Germinal center (tissue), 1 donor: ENCODE measurements at regions not wholly inside any gene's neighbourhood (a gene's known extent, or its start where the extent isn't known, plus 50 kb on each side); places are given as distances from the start of the nearest gene placed in this dataset.

Experiments
- DNase-seq: peaks from one replicate; pipeline ENCODE4 v3.0.0; 2012; ENCODE audit warnings: mixed read lengths, low spot score

GRCh38 chr16:5428932-5429331, 331.3 kb upstream of the EEF2KMT start:
- DNase-seq, result no peak

DNA sequence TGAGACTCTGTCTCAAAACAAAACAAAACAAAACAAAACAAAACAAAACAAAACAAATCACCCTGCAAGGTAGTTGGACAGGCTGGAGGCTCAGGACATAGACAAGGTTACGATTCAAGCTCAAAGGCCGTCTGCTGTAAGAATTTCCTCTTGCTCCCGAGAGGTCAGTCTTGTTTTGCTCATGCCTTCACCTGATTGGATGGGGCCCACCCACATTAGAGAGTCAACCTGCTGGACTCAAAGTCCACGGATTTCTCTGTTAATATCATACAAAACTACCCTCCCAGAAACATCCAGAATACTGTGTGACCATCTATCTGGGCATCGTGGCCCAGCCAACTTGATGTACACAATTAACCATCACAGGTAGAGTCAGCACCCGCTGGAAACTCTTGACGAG, 330.0 kb upstream of the EEF2KMT start:
- no peak for DNase-seq

DNA sequence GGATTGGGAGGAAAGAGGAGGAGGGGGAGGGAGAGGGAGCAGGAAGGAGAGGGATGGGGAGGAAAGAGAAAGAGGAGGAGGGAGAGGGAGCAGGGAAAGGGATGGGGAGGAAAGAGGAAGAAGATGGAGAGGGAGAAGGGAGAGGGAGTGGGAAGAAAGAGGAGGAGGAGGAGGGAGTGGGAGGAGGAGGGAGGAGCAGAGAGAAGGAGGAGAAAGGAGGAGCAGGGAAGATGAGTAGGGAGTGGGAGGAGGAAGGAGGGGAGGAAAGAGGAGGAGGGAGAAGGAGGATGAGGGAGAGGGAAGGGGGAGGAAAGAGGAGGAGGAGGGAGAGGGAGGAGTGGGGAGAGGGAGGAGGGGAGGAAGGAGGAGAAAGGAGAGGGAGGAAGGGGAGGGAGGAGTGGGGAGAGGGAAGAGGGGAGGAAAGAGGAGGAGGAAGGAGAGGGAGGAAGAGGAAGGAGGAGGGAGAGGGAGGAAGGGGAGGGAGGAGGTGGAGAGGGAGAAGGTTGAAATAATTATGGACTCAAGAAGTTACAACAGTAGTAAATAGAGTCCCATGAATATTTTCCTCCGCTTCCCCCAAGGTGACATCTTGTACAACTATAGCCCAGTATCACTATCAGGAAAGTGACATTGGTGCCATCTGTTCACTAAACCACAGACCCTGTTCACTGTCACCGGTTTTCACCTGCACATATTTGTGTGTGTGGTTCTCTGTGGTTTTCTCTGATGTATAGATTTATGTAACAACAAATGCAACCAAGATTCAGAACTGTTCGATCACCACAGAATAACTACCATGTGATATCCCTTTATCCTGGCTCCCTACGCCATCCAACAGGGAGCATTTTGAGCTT, 325.3 kb upstream of the EEF2KMT start:
- DNase-seq, result no peak

- DNase-seq, result no peak
These were observed 324.5 kb upstream of the EEF2KMT start for GRCh38 chr16:5422047-5422446.

DNA sequence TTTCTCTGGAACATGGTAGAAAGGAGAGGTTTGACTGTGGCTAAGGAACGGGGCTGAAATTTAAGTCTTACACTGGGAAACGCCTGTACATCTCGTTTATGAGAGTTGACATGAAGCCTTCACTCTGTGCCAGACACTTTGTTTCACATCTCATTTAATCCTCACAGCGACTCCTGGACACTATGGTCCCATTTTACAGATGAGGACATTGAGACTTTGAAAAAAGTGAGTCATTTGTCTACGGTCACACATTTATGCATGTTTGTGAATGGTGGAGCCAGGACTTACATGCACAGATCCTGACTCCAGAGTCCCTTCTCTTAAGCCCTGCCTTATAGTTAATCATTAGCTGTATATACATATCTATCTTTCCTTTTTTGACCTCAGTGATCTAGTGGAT, 318.4 kb upstream of the EEF2KMT start:
- DNase-seq, result no peak

DNA sequence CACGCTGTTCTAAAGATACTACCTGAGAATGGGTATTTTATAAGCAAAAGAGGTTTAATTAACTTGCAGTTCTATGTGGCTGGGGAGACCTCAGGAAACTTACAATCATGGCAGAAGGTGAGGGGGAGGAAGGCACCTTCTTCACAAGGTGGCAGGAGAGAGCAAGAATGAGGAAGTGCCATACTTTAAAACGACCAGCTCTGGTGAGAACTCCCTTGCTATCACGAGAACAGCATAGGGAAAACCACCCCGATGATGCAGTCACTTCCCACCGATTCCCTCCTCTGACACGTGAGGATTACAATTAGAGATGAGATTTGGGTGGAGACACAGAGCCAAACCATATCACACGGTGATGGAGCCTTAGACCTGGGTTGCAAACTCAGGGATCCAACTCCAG, 317.5 kb upstream of the EEF2KMT start:
- no peak for DNase-seq

DNA sequence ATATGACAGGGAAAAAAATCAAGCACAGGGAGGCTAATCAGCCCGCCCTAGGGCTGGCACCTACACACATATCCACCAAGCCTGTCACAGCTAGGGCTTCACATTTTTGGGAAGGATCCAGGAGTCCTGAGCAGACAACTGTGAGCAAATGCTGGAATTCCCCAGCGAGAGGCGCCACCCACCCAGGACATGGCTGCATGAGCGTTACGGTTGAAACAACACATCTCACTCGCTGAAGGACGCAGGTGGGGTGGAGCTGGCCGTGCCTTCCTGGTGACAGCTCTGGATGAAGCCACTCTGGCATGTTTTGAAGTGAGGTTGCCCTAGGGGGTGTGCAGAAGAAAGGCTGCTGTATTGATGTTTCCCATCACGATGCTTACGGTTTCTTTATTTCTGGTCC, 315.1 kb upstream of the EEF2KMT start:
- DNase-seq, result no peak

- no peak for DNase-seq
These were observed 300.6 kb upstream of the EEF2KMT start for GRCh38 chr16:5398203-5398602.

- no peak for DNase-seq
These were observed 299.3 kb upstream of the EEF2KMT start for GRCh38 chr16:5396880-5397279.

DNA sequence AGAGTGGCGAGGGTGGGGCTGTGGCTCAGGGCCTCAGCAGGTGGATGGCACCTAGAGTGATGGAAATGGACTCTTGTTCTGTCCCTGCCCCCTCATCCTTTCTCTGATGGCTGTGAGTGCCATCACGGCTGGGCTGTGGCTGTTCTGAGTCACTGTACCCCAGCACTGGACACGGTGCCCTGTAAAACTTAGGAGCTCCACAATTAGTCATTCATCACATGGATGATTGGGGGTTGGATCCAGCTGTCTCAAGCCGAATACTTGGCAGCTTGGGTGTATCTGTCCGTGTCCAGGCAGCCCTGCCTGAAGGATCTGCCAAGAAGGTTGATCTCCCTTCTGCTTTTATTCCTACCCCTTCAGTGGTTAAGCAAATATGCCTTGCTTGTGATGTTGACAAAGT, 295.5 kb upstream of the EEF2KMT start:
- DNase-seq, result no peak

GRCh38 chr16:5386989-5387388, 289.4 kb upstream of the EEF2KMT start:
- no peak for DNase-seq

GRCh38 chr16:5385811-5386210, 288.2 kb upstream of the EEF2KMT start:
- no peak for DNase-seq

DNA sequence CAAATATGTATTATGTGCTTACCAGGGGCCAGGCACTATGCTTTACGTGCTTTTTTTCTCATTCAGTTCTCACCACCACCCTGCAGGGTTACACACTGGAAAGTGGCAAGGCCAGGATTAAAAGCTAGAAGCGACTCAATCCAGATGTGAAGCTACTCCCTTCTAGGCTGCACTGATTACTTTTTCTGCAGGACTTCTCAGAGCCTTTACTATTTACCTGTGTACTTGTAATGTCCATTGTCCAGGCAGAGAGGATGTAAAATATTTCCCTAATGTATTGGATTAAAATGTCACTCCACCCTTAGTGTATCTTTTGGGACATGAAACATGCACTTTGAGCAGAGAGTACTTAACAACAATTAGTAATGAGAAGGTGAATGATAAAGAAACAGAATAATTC, 287.5 kb upstream of the EEF2KMT start:
- no peak for DNase-seq

DNA sequence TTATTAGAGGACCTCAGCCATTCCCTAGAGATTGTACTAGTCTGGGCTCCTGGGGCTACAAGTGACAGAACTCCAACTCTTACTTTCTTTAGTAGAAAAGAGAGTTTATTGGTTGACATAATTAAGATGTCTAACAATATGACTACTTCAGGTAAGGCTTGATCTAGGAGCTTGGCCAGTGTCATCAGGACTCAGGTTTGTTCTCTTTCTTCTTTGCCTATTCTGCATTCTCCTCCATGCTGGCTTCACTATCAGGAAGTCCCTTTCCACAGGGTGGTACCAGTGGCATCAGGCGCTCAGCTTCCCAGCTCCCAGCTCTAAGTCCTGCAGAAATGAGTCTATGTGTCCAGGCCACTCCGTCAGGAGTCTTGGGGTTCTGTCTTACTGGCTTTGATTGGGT, 286.1 kb upstream of the EEF2KMT start:
- DNase-seq, result no peak

DNA sequence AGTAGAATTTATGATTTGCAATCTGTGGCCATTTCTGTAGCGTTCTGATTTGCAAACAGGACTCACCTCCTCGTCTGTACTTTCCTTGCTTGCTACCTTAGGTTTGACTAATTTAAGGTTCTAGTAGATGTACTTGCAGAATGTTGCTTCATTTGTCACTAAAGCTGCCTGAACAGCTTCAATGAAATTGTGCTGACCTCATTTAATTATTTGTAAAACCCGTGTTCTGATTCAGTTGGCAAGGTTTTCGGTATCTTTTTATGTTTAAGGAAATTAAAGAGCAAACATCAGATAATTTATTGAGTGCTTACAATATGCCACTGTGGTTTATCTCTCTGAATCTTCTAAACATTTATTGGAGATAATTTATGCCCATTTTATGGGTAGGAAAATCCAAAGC, 284.9 kb upstream of the EEF2KMT start:
- no peak for DNase-seq

DNA sequence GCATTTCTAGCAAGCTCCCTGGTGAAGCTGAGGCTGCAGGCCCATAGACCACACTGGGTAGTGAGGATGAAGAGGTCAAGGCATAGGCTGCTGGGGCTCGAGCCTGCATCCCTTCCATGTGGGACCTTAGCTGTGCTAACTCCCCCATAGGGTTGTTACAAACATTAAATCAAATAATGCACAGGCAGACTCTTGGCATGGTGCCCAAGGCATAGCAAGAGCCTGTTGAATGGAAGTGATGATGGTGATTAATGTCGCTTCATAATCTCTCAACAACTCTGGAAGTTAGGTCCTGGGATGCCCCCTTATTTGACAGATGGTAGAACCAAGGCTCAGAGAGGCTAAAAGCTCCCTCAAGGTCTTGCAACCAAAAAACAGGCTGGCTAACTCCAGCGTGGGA, 283.9 kb upstream of the EEF2KMT start:
- no peak for DNase-seq

- no peak for DNase-seq
These were observed 282.4 kb upstream of the EEF2KMT start for GRCh38 chr16:5379954-5380353.

DNA sequence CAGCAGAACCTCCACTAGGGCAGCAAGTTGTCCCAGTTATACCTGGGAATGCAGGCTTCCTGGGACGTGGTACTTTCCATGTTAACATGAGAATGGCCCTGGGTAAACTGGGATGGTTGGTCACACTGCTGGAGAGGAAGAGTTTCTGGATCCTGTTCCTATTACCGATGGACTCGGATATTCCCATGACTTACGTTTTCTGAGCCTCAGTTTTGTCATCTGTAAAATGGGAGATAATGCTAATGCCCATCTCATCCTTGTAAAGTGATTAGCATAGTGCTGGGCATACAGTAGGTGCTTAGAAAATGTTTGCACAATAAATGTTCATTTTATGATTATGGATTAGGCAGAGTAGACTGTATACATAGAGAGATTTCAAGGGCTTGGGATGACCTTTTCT, 280.9 kb upstream of the EEF2KMT start:
- no peak for DNase-seq

DNA sequence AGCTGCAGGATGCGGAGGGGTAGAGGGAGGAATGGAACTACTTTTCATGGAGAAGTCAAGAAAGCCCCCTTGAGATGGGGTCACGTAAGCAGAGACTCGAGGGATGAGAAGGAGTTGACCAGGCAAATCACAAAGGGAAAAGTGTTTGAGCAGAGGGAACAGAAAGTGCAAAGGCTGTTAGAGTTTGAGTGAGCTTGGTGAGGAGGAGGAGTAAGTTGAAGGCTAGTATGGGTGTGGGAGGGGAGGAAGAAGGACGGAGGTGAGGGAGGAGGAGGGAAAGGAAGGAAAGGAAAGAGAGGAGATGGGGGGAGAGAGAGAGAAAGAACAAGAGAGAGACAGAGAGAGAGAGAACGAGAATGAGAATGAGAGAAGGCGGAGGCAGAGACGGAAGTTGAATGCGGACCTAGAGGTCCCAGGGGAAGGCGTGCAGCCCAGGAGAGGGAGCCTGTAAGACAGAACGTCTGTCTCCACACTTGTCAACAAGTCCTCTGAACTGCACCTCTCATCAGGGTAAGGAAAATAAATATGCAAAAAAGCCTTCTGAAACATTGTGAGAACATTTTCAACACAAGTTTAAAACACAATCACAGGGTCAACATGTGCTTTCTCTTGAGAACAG, 279.8 kb upstream of the EEF2KMT start:
- DNase-seq, result no peak

DNA sequence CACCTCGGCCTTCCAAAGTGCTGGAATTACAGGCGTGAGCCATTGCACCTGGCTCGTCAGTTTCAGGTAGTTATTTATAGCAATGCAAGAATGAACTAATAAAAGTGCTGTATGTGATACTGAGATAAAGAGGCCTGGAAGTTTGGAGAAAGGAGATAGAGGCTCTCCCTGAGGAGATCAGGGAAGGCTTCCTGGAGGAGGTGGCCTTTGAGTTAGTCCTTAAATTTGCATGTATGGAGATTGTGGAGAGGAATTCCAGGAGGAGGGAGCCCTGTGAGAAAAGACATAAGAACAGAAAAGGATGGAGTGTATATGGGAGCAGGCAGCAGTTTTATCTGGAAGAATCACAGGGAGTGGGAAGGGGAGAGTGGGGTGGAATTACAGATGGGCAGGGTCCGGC, 276.6 kb upstream of the EEF2KMT start:
- no peak for DNase-seq

DNA sequence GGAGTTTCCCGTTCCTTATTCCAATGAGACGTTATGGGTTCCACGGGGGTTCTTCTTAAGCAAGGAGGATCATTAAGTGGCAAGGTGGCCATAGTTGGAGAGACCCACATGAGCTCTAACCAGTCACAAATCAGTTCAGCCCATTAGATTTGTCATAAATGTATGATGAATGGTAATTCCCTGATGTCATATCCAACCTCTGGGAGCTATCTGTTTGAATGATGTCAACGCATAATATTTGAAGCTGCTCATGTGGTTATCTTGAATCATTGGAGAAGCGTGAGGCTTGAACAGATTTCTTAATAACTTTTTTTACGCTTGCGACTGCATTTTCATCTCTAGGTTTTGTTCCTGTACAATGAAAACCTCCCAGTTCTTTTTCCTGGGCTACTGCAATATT, 270.4 kb upstream of the EEF2KMT start:
- no peak for DNase-seq

DNA sequence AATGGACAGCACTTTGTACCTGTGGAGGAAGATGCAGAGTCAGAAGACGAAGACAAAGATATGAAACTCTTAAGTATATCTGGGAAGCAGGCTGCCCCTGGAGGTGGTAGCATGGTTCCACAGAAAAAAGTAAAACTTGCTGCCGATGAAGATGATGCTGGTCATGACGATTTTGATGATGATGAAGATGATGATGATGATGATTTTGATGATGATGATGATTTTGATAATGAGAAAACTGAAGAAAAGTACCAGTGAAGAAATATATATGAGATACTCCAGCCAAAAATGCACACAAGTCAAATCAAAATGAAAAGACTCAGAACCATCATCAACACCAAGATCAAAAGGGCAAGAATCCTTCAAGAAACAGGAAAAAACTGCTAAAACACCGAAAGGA, 268.5 kb upstream of the EEF2KMT start:
- DNase-seq, result no peak

GRCh38 chr16:5364186-5364585, 266.6 kb upstream of the EEF2KMT start:
- no peak for DNase-seq

- DNase-seq, result no peak
These were observed 263.7 kb upstream of the EEF2KMT start for GRCh38 chr16:5361322-5361721.
